ENCODE measurements at regions not wholly inside any gene's neighbourhood (a gene's known extent, or its start where the extent isn't known, plus 50 kb on each side); places are given as distances from the start of the nearest gene placed in this dataset.

GRCh38 chr19:31548941-31549340, 199.7 kb upstream of the TSHZ3 start:
- TF ChIP-seq EZH2phosphoT487 (IDR thresholded peaks at IDR 0.05; ENCODE audit: borderline replicate concordance, low read length) (no peak), CTCF (IDR thresholded peaks at IDR 0.05; ENCODE audit: low read depth, low read length, poor library complexity, severe bottlenecking) (no peak)
